ENCODE measurements at regions not wholly inside any gene's neighbourhood (a gene's known extent, or its start where the extent isn't known, plus 50 kb on each side); places are given as distances from the start of the nearest gene placed in this dataset.
A peak's percentile ranks its signal among the peaks of the same experiment; 100 is the strongest.

- peak; percentile 83 for DNase-seq (ENCODE audit: low spot score)
Measured at GRCh38 chr6:44662461-44663121, 275.1 kb downstream of the CDC5L start.

- no peak for DNase-seq (ENCODE audit: low spot score)
Measured at GRCh38 chr6:44663860-44664634, 276.5 kb downstream of the CDC5L start.

GRCh38 chr6:44664716-44665115 is 277.2 kb downstream of the CDC5L start:
- DNase-seq (ENCODE audit: low spot score) = no peak

GRCh38 chr6:44665143-44665542 is 277.6 kb downstream of the CDC5L start:
- DNase-seq (ENCODE audit: low spot score) = no peak

- no peak for DNase-seq (ENCODE audit: low spot score)
Measured at GRCh38 chr6:44665683-44666082, 278.2 kb downstream of the CDC5L start.

- no peak for DNase-seq (ENCODE audit: low spot score)
Measured at GRCh38 chr6:44666324-44666723, 278.8 kb downstream of the CDC5L start.

- peak; percentile 73 for DNase-seq (ENCODE audit: low spot score)
Measured at GRCh38 chr6:44667226-44667625, 279.7 kb downstream of the CDC5L start.

GRCh38 chr6:44667668-44668390 is 280.3 kb downstream of the CDC5L start:
- peak; percentile 25 for DNase-seq (ENCODE audit: low spot score)

GRCh38 chr6:44668391-44668930 is 281.0 kb downstream of the CDC5L start:
- DNase-seq (ENCODE audit: low spot score) = no peak

- DNase-seq (ENCODE audit: low spot score) = no peak
Measured at GRCh38 chr6:44668976-44669934, 281.7 kb downstream of the CDC5L start.

- DNase-seq (ENCODE audit: low spot score) = no peak
Measured at GRCh38 chr6:44670146-44670545, 282.6 kb downstream of the CDC5L start.

- no peak for DNase-seq (ENCODE audit: low spot score)
Measured at GRCh38 chr6:44671333-44671732, 283.8 kb downstream of the CDC5L start.

- DNase-seq (ENCODE audit: low spot score) = no peak
Measured at GRCh38 chr6:44672086-44672485, 284.6 kb downstream of the CDC5L start.

GRCh38 chr6:44672841-44673240 is 285.3 kb downstream of the CDC5L start:
- peak; percentile 58 for DNase-seq (ENCODE audit: low spot score)

GRCh38 chr6:44674226-44675155 is 287.0 kb downstream of the CDC5L start:
- peak; percentile 72 for DNase-seq (ENCODE audit: low spot score)

- DNase-seq (ENCODE audit: low spot score) = no peak
Measured at GRCh38 chr6:44675449-44675848, 287.9 kb downstream of the CDC5L start.

- DNase-seq (ENCODE audit: low spot score) = no peak
Measured at GRCh38 chr6:44676246-44676790, 288.8 kb downstream of the CDC5L start.

- DNase-seq (ENCODE audit: low spot score) = no peak
Measured at GRCh38 chr6:44676826-44677433, 289.4 kb downstream of the CDC5L start.

- DNase-seq (ENCODE audit: low spot score) = no peak
Measured at GRCh38 chr6:44678252-44678935, 290.9 kb downstream of the CDC5L start.

All from kidney tubule cell (primary cell).